Caco-2 (cell line): ENCODE measurements at regions not wholly inside any gene's neighbourhood (a gene's known extent, or its start where the extent isn't known, plus 50 kb on each side); places are given as distances from the start of the nearest gene placed in this dataset.

ENCODE experiments used
- BruUV-seq: library from RNA; stranded (reverse); fragments of 400-500 nt; replicated peaks from 2 replicates; lab custom pipeline; 2021; lab: Mats Ljungman, UMichigan
- CTCF ChIA-PET: fragments of 300-600 bp; sonication (Branson Sonifier 250); formaldehyde crosslinking; loops from one replicate; lab custom pipeline; 2022; ENCODE audit warnings: antibody characterized with exemption; lab: Charles Lee
- POLR2A ChIA-PET: fragments of 300-600 bp; sonication (Branson Sonifier 250); formaldehyde crosslinking; loops from one replicate; lab custom pipeline; 2022; ENCODE audit warnings: antibody characterized with exemption; lab: Charles Lee
- DNase-seq, 2 experiments: peaks; one replicate each; pipeline versions ENCODE4 v3.0.0 to v3.0.0-alpha.2; 2020 to 2022
- H3K27me3 ChIP-seq: replicated peaks from 2 replicates; pipeline ENCODE4 v1.6.0; 2011; ENCODE audit warnings: low read length; ENCODE audit not compliant: control insufficient read depth, insufficient read depth
- H3K36me3 ChIP-seq: 2 replicates; pipeline ENCODE4 v1.5.1; 2011; ENCODE audit warnings: low read length; ENCODE audit not compliant: control insufficient read depth, insufficient read depth
- H3K4me1 ChIP-seq: fragments of 250-450 bp; sonication (Bioruptor Pico); 2 replicates; pipeline ENCODE4 v1.5.1; 2020; ENCODE audit warnings: mild to moderate bottlenecking
- H3K4me3 ChIP-seq: 2 replicates; pipeline ENCODE4 v1.5.1; 2011; ENCODE audit warnings: low read depth, mild to moderate bottlenecking, control low read depth, low read length
- H3K9me3 ChIP-seq: fragments of 250-450 bp; sonication (Bioruptor Pico); 2 replicates; pipeline ENCODE4 v1.5.1; 2020; ENCODE audit warnings: mild to moderate bottlenecking, moderate library complexity
- H3K27ac Mint-ChIP-seq: one replicate; pipeline ENCODE4 v1.8.0; 2022; ENCODE audit warnings: mixed read lengths; ENCODE audit not compliant: unreplicated experiment
- H3K27me3 Mint-ChIP-seq: one replicate; pipeline ENCODE4 v1.8.0; 2022; ENCODE audit warnings: mixed read lengths; ENCODE audit not compliant: insufficient read depth, unreplicated experiment
- H3K36me3 Mint-ChIP-seq: one replicate; pipeline ENCODE4 v1.8.0; 2022; ENCODE audit warnings: mild to moderate bottlenecking, mixed read lengths; ENCODE audit not compliant: insufficient read depth, unreplicated experiment
- H3K4me1 Mint-ChIP-seq: one replicate; pipeline ENCODE4 v1.8.0; 2022; ENCODE audit warnings: low read depth, mixed read lengths; ENCODE audit not compliant: unreplicated experiment
- H3K4me3 Mint-ChIP-seq: one replicate; pipeline ENCODE4 v1.8.0; 2022; ENCODE audit warnings: mild to moderate bottlenecking, moderate library complexity, mixed read lengths; ENCODE audit not compliant: unreplicated experiment
- H3K9me3 Mint-ChIP-seq: one replicate; pipeline ENCODE4 v1.8.0; 2022; ENCODE audit warnings: mixed read lengths; ENCODE audit not compliant: unreplicated experiment
- CTCF ChIP-seq, 2 experiments: fragments of 200-600 bp in 1 of 2; IDR thresholded peaks; 1 replicate in 1 of 2; 2 replicates in 1 of 2; pipeline versions ENCODE4 v1.5.1 to v1.8.0; 2011 to 2022; ENCODE audit warnings: antibody characterized with exemption in 1 of 2, control low read depth in 1 of 2, inconsistent platforms in 1 of 2, low read depth in 1 of 2, low read length in 1 of 2, mild to moderate bottlenecking in 1 of 2, moderate library complexity in 1 of 2; ENCODE audit not compliant: insufficient read depth in 1 of 2, severe bottlenecking in 1 of 2, unreplicated experiment in 1 of 2
- intact Hi-C: fragments of 100-400 bp; cut with micrococcal nuclease; formaldehyde crosslinking; loops from one replicate; pipeline ENCODE4 v1.10.0; 2022; ENCODE audit not compliant: unreplicated experiment

GRCh38 chr15:96049766-96050165 lies 280.7 kb upstream of the NR2F2 start:
- Mint-ChIP-seq H3K4me3 (no peak overlapping the region), H3K27me3 (no peaks in the 10 kb centered on the region), H3K27ac (no peak overlapping the region), H3K9me3 (no peaks in the 10 kb centered on the region), H3K36me3 (no peaks in the 10 kb centered on the region), H3K4me1 (peaks cover 27% of the 10 kb centered on the region)
- intact Hi-C loops, result loop anchor here (5.0 kb wide), 3 partner anchors 107 to 218 kb away; no protein-coding TSS in a partner anchor
- Histone ChIP-seq H3K4me3 (no peak overlapping the region), H3K27me3 (no peaks in the 10 kb centered on the region), H3K9me3 (no peaks in the 10 kb centered on the region), H3K4me1 (peaks cover 52% of the 10 kb centered on the region), H3K36me3 (no peaks in the 10 kb centered on the region)
- no peak for TF ChIP-seq CTCF (IDR thresholded peaks at IDR 0.05; ENCODE audit: insufficient read depth in 1 of 2, low read depth in 1 of 2, low read length in 1 of 2, severe bottlenecking in 1 of 2, unreplicated experiment in 1 of 2)
- CTCF ChIA-PET, result no interaction called here
- DNase-seq, result no peak
- POLR2A ChIA-PET, result no interaction called here
- BruUV-seq, result no TSS peak

- H3K27me3 Mint-ChIP-seq, result no peaks in the 10 kb centered on the region
- H3K4me1 Mint-ChIP-seq, result peaks cover 21% of the 10 kb centered on the region
Observed at GRCh38 chr15:96051598-96051997, 278.9 kb upstream of the NR2F2 start.

GRCh38 chr15:96052154-96052553 lies 278.3 kb upstream of the NR2F2 start:
- H3K4me3 ChIP-seq, result no peak overlapping the region
- TF ChIP-seq CTCF (IDR thresholded peaks at IDR 0.05; ENCODE audit: insufficient read depth in 1 of 2, low read depth in 1 of 2, low read length in 1 of 2, severe bottlenecking in 1 of 2, unreplicated experiment in 1 of 2), result no peak
- POLR2A ChIA-PET, result interaction anchor here (0.6 kb wide), 1 partner anchor 241 kb away, joined by 6 read pairs; no protein-coding TSS in a partner anchor
- H3K27ac Mint-ChIP-seq, result no peak overlapping the region
- CTCF ChIA-PET, result interaction anchor here (0.6 kb wide), 1 partner anchor 38 kb away, joined by 4 read pairs; no protein-coding TSS in a partner anchor
- no TSS peak for BruUV-seq
- intact Hi-C loops, result loop anchor here (2.0 to 5.0 kb wide), 4 partner anchors 110 to 275 kb away; no protein-coding TSS in a partner anchor
- H3K4me1 Mint-ChIP-seq, result peaks cover 20% of the 10 kb centered on the region
- DNase-seq, result no peak
- H3K36me3 ChIP-seq, result no peaks in the 10 kb centered on the region
- H3K9me3 ChIP-seq, result no peaks in the 10 kb centered on the region
- H3K9me3 Mint-ChIP-seq, result no peaks in the 10 kb centered on the region
- no peaks in the 10 kb centered on the region for H3K27me3 ChIP-seq
- H3K36me3 Mint-ChIP-seq, result no peaks in the 10 kb centered on the region
- H3K4me3 Mint-ChIP-seq, result no peak overlapping the region
- H3K4me1 ChIP-seq, result peaks cover 56% of the 10 kb centered on the region
- no peaks in the 10 kb centered on the region for H3K27me3 Mint-ChIP-seq

More at GRCh38 chr15:96051598-96051997, 278.9 kb upstream of the NR2F2 start:
- POLR2A ChIA-PET, result interaction anchor here (0.6 kb wide), 1 partner anchor 240 kb away, joined by 6 read pairs; no protein-coding TSS in a partner anchor
- Histone ChIP-seq H3K36me3 (no peaks in the 10 kb centered on the region), H3K27me3 (no peaks in the 10 kb centered on the region), H3K4me1 (peaks cover 54% of the 10 kb centered on the region), H3K4me3 (no peak overlapping the region), H3K9me3 (no peaks in the 10 kb centered on the region)
- no peak for TF ChIP-seq CTCF (IDR thresholded peaks at IDR 0.05; ENCODE audit: insufficient read depth in 1 of 2, low read depth in 1 of 2, low read length in 1 of 2, severe bottlenecking in 1 of 2, unreplicated experiment in 1 of 2)
- DNase-seq, result no peak
- intact Hi-C loops, result loop anchor here (5.0 kb wide), 3 partner anchors 109 to 216 kb away; no protein-coding TSS in a partner anchor
- CTCF ChIA-PET, result no interaction called here
- Mint-ChIP-seq H3K27ac (no peak overlapping the region), H3K36me3 (no peaks in the 10 kb centered on the region), H3K9me3 (no peaks in the 10 kb centered on the region), H3K4me3 (no peak overlapping the region)
- no TSS peak for BruUV-seq
